ENCODE measurements at regions not wholly inside any gene's neighbourhood (a gene's known extent, or its start where the extent isn't known, plus 50 kb on each side); places are given as distances from the start of the nearest gene placed in this dataset.

GRCh38 chr3:168598250-168598649 lies 502.5 kb upstream of the GOLIM4 start:
- no peak for TF ChIP-seq CTCF (IDR thresholded peaks at IDR 0.05)
- TF ChIP-seq POLR2AphosphoS5 (IDR thresholded peaks at IDR 0.05) = no peak
- no peak for TF ChIP-seq POLR2A (IDR thresholded peaks at IDR 0.05)
- no peak for TF ChIP-seq EP300 (IDR thresholded peaks at IDR 0.05)
- no peaks in the 10 kb centered on the region for H3K27me3 ChIP-seq
- H3K36me3 ChIP-seq = no peaks in the 10 kb centered on the region
- no peak for DNase-seq (ENCODE audit: low spot score in 2 of 2)
- H3K9me3 ChIP-seq = no peaks in the 10 kb centered on the region
- WGBS = 65% methylated on average over 2 of the region's 2 CpGs
- no peak overlapping the region for H3K27ac ChIP-seq
- H3K4me1 ChIP-seq = no peaks in the 10 kb centered on the region
- no peak overlapping the region for H3K4me3 ChIP-seq

- WGBS = 94% methylated on average over 1 of the region's 1 CpG
- Histone ChIP-seq H3K9me3 (no peaks in the 10 kb centered on the region), H3K4me3 (no peak overlapping the region), H3K36me3 (no peaks in the 10 kb centered on the region), H3K27me3 (no peaks in the 10 kb centered on the region), H3K27ac (no peak overlapping the region), H3K4me1 (no peaks in the 10 kb centered on the region)
- DNase-seq (ENCODE audit: low spot score in 2 of 2) = no peak
- TF ChIP-seq POLR2AphosphoS5 (IDR thresholded peaks at IDR 0.05) (no peak), POLR2A (IDR thresholded peaks at IDR 0.05) (no peak), EP300 (IDR thresholded peaks at IDR 0.05) (no peak), CTCF (IDR thresholded peaks at IDR 0.05) (no peak)
These were observed 500.6 kb upstream of the GOLIM4 start for GRCh38 chr3:168596175-168596823.

GRCh38 chr3:168591587-168591986 lies 495.9 kb upstream of the GOLIM4 start:
- TF ChIP-seq POLR2A (IDR thresholded peaks at IDR 0.05) (no peak), EP300 (IDR thresholded peaks at IDR 0.05) (no peak), POLR2AphosphoS5 (IDR thresholded peaks at IDR 0.05) (no peak), CTCF (IDR thresholded peaks at IDR 0.05) (no peak)
- no peak overlapping the region for H3K27ac ChIP-seq
- H3K27me3 ChIP-seq = no peaks in the 10 kb centered on the region
- 66% methylated on average over 2 of the region's 2 CpGs for WGBS
- no peak for DNase-seq (ENCODE audit: low spot score in 2 of 2)
- no peak overlapping the region for H3K4me3 ChIP-seq
- H3K9me3 ChIP-seq = no peaks in the 10 kb centered on the region
- no peaks in the 10 kb centered on the region for H3K4me1 ChIP-seq
- H3K36me3 ChIP-seq = no peaks in the 10 kb centered on the region

- Histone ChIP-seq H3K4me1 (no peaks in the 10 kb centered on the region), H3K27me3 (no peaks in the 10 kb centered on the region), H3K36me3 (no peaks in the 10 kb centered on the region), H3K9me3 (no peaks in the 10 kb centered on the region), H3K27ac (no peak overlapping the region), H3K4me3 (no peak overlapping the region)
- 83% methylated on average over 3 of the region's 3 CpGs for WGBS
- DNase-seq (ENCODE audit: low spot score in 2 of 2) = no peak
- no peak for TF ChIP-seq POLR2AphosphoS5 (IDR thresholded peaks at IDR 0.05)
- TF ChIP-seq EP300 (IDR thresholded peaks at IDR 0.05) = no peak
- TF ChIP-seq POLR2A (IDR thresholded peaks at IDR 0.05) = no peak
- TF ChIP-seq CTCF (IDR thresholded peaks at IDR 0.05) = no peak
These were observed 493.7 kb upstream of the GOLIM4 start for GRCh38 chr3:168589376-168589775.

- H3K36me3 ChIP-seq = no peaks in the 10 kb centered on the region
- H3K4me1 ChIP-seq = no peaks in the 10 kb centered on the region
- H3K27ac ChIP-seq = no peak overlapping the region
- no peak for DNase-seq (ENCODE audit: low spot score in 2 of 2)
- no peak for TF ChIP-seq CTCF (IDR thresholded peaks at IDR 0.05)
- no peak for TF ChIP-seq POLR2A (IDR thresholded peaks at IDR 0.05)
- TF ChIP-seq EP300 (IDR thresholded peaks at IDR 0.05) = no peak
- TF ChIP-seq POLR2AphosphoS5 (IDR thresholded peaks at IDR 0.05) = no peak
- H3K27me3 ChIP-seq = no peaks in the 10 kb centered on the region
- H3K9me3 ChIP-seq = no peaks in the 10 kb centered on the region
- H3K4me3 ChIP-seq = no peak overlapping the region
These were observed 489.8 kb upstream of the GOLIM4 start for GRCh38 chr3:168585544-168585943.

Data from suprapubic skin (tissue), 4 donors.